ENCODE measurements at regions not wholly inside any gene's neighbourhood (a gene's known extent, or its start where the extent isn't known, plus 50 kb on each side); places are given as distances from the start of the nearest gene placed in this dataset.
A peak's percentile ranks its signal among the peaks of the same experiment; 100 is the strongest.

GRCh38 chr20:58000861-58001260 is 227.6 kb downstream of the ANKRD60 start:
- DNase-seq (ENCODE audit: low spot score), result no peak

GRCh38 chr20:57999465-58000111 is 228.9 kb downstream of the ANKRD60 start:
- DNase-seq (ENCODE audit: low spot score), result peak; percentile 25

- DNase-seq (ENCODE audit: low spot score), result no peak
Measured at GRCh38 chr20:57998981-57999464, 229.4 kb downstream of the ANKRD60 start.

GRCh38 chr20:57998276-57998675 is 230.2 kb downstream of the ANKRD60 start:
- DNase-seq (ENCODE audit: low spot score), result no peak

- no peak for DNase-seq (ENCODE audit: low spot score)
Measured at GRCh38 chr20:57996936-57997890, 231.2 kb downstream of the ANKRD60 start.

- no peak for DNase-seq (ENCODE audit: low spot score)
Measured at GRCh38 chr20:57996465-57996864, 232.0 kb downstream of the ANKRD60 start.

- DNase-seq (ENCODE audit: low spot score), result no peak
Measured at GRCh38 chr20:57995381-57995977, 233.0 kb downstream of the ANKRD60 start.

- DNase-seq (ENCODE audit: low spot score), result no peak
Measured at GRCh38 chr20:57993716-57994431, 234.6 kb downstream of the ANKRD60 start.

- DNase-seq (ENCODE audit: low spot score), result no peak
Measured at GRCh38 chr20:57991211-57991881, 237.1 kb downstream of the ANKRD60 start.

- no peak for DNase-seq (ENCODE audit: low spot score)
Measured at GRCh38 chr20:57990396-57990987, 238.0 kb downstream of the ANKRD60 start.

- no peak for DNase-seq (ENCODE audit: low spot score)
Measured at GRCh38 chr20:57988828-57989227, 239.6 kb downstream of the ANKRD60 start.

GRCh38 chr20:57988422-57988821 is 240.0 kb downstream of the ANKRD60 start:
- no peak for DNase-seq (ENCODE audit: low spot score)

- no peak for DNase-seq (ENCODE audit: low spot score)
Measured at GRCh38 chr20:57987659-57988058, 240.8 kb downstream of the ANKRD60 start.

- no peak for DNase-seq (ENCODE audit: low spot score)
Measured at GRCh38 chr20:57986666-57987065, 241.8 kb downstream of the ANKRD60 start.

- DNase-seq (ENCODE audit: low spot score), result no peak
Measured at GRCh38 chr20:57985278-57985677, 243.2 kb downstream of the ANKRD60 start.

GRCh38 chr20:57983082-57983481 is 245.4 kb downstream of the ANKRD60 start:
- DNase-seq (ENCODE audit: low spot score), result no peak

- DNase-seq (ENCODE audit: low spot score), result no peak
Measured at GRCh38 chr20:57980506-57980905, 247.9 kb downstream of the ANKRD60 start.

GRCh38 chr20:57977569-57977968 is 250.9 kb downstream of the ANKRD60 start:
- no peak for DNase-seq (ENCODE audit: low spot score)

GRCh38 chr20:57977141-57977540 is 251.3 kb downstream of the ANKRD60 start:
- no peak for DNase-seq (ENCODE audit: low spot score)

GRCh38 chr20:57974863-57975262 is 253.6 kb downstream of the ANKRD60 start:
- DNase-seq (ENCODE audit: low spot score), result no peak

- DNase-seq (ENCODE audit: low spot score), result no peak
Measured at GRCh38 chr20:57973886-57974285, 254.6 kb downstream of the ANKRD60 start.
